ENCODE measurements at regions not wholly inside any gene's neighbourhood (a gene's known extent, or its start where the extent isn't known, plus 50 kb on each side); places are given as distances from the start of the nearest gene placed in this dataset.

GRCh38 chr2:120832296-120833070 lies 96.8 kb downstream of the GLI2 start:
- H4K20me1 ChIP-seq (ENCODE audit: insufficient read depth) = no peaks in the 10 kb centered on the region
- no peak overlapping the region for H3K4me3 ChIP-seq (ENCODE audit: low read length)
- H3K36me3 ChIP-seq (ENCODE audit: insufficient read depth, low read length) = no peaks in the 10 kb centered on the region
- H3K9me3 ChIP-seq (ENCODE audit: low read length) = no peaks in the 10 kb centered on the region
- no peaks in the 10 kb centered on the region for H3K9me2 ChIP-seq (ENCODE audit: insufficient read depth, low read length)
- no peak overlapping the region for H3K27ac ChIP-seq (ENCODE audit: low read length)
- H3K4me2 ChIP-seq (ENCODE audit: low read length) = no peak overlapping the region
- no peaks in the 10 kb centered on the region for H3K27me3 ChIP-seq (ENCODE audit: insufficient read depth, low read depth, low read length)
- TF ChIP-seq RAD21 (conservative IDR thresholded peaks at IDR 0.05) = no peak
- TF ChIP-seq EZH2 (IDR thresholded peaks at IDR 0.05; ENCODE audit: borderline replicate concordance, insufficient read depth, low read length, poor library complexity, severe bottlenecking) = no peak
- no peak for TF ChIP-seq EP300 (conservative IDR thresholded peaks at IDR 0.05; ENCODE audit: poor library complexity, severe bottlenecking)
- H3K79me2 ChIP-seq (replicated peaks; ENCODE audit: insufficient read depth, low read length) = peaks cover 9% of the 10 kb centered on the region
- H3K9ac ChIP-seq (ENCODE audit: low read length) = no peak overlapping the region
- H3F3A ChIP-seq (ENCODE audit: insufficient read depth, low read length, poor library complexity, severe bottlenecking) = no peaks in the 10 kb centered on the region
- H2AFZ ChIP-seq (ENCODE audit: low read depth, low read length) = no peak overlapping the region

- no peak for TF ChIP-seq EZH2 (IDR thresholded peaks at IDR 0.05; ENCODE audit: borderline replicate concordance, insufficient read depth, low read length, poor library complexity, severe bottlenecking)
- no peak for TF ChIP-seq MXI1 (conservative IDR thresholded peaks at IDR 0.05; ENCODE audit: poor library complexity, severe bottlenecking)
- TF ChIP-seq REST (IDR thresholded peaks at IDR 0.05; ENCODE audit: borderline replicate concordance) = no peak
- TF ChIP-seq POLR2AphosphoS5 (IDR thresholded peaks at IDR 0.05) = no peak
- no peak for TF ChIP-seq SMC3 (conservative IDR thresholded peaks at IDR 0.05; ENCODE audit: poor library complexity)
- no peak for TF ChIP-seq TAF1 (IDR thresholded peaks at IDR 0.05; ENCODE audit: low read depth)
- no peaks in the 10 kb centered on the region for H3K9me3 ChIP-seq (ENCODE audit: low read length)
- no peaks in the 10 kb centered on the region for H3F3A ChIP-seq (ENCODE audit: insufficient read depth, low read length, poor library complexity, severe bottlenecking)
- peaks cover 9% of the 10 kb centered on the region for H3K79me2 ChIP-seq (replicated peaks; ENCODE audit: insufficient read depth, low read length)
- no peak overlapping the region for H3K4me3 ChIP-seq (ENCODE audit: low read length)
- no peak overlapping the region for H3K4me2 ChIP-seq (ENCODE audit: low read length)
- no peaks in the 10 kb centered on the region for H3K9me2 ChIP-seq (ENCODE audit: insufficient read depth, low read length)
- no peaks in the 10 kb centered on the region for H4K20me1 ChIP-seq (ENCODE audit: insufficient read depth)
- no peak overlapping the region for H3K27ac ChIP-seq (ENCODE audit: low read length)
- H3K27me3 ChIP-seq (ENCODE audit: insufficient read depth, low read depth, low read length) = no peaks in the 10 kb centered on the region
- H3K9ac ChIP-seq (ENCODE audit: low read length) = no peak overlapping the region
- no peaks in the 10 kb centered on the region for H3K36me3 ChIP-seq (ENCODE audit: insufficient read depth, low read length)
- H2AFZ ChIP-seq (ENCODE audit: low read depth, low read length) = no peak overlapping the region
These were observed 97.5 kb downstream of the GLI2 start for GRCh38 chr2:120833127-120833675.

- H3K79me2 ChIP-seq (replicated peaks; ENCODE audit: insufficient read depth, low read length) = peaks cover 19% of the 10 kb centered on the region
- no peaks in the 10 kb centered on the region for H3K9me2 ChIP-seq (ENCODE audit: insufficient read depth, low read length)
- H3K9ac ChIP-seq (ENCODE audit: low read length) = no peak overlapping the region
- no peaks in the 10 kb centered on the region for H3F3A ChIP-seq (ENCODE audit: insufficient read depth, low read length, poor library complexity, severe bottlenecking)
- H2AFZ ChIP-seq (ENCODE audit: low read depth, low read length) = no peak overlapping the region
- H3K27ac ChIP-seq (ENCODE audit: low read length) = no peak overlapping the region
- no peaks in the 10 kb centered on the region for H3K27me3 ChIP-seq (ENCODE audit: insufficient read depth, low read depth, low read length)
- no peaks in the 10 kb centered on the region for H3K9me3 ChIP-seq (ENCODE audit: low read length)
- no peak overlapping the region for H3K4me3 ChIP-seq (ENCODE audit: low read length)
- H3K36me3 ChIP-seq (ENCODE audit: insufficient read depth, low read length) = no peaks in the 10 kb centered on the region
- H3K4me2 ChIP-seq (ENCODE audit: low read length) = no peak overlapping the region
- TF ChIP-seq CTCF (IDR thresholded peaks at IDR 0.05; ENCODE audit: poor library complexity, severe bottlenecking) (no peak), SMC3 (conservative IDR thresholded peaks at IDR 0.05; ENCODE audit: poor library complexity) (no peak), POLR2AphosphoS5 (IDR thresholded peaks at IDR 0.05) (no peak), EP300 (conservative IDR thresholded peaks at IDR 0.05; ENCODE audit: poor library complexity, severe bottlenecking) (no peak), RAD21 (conservative IDR thresholded peaks at IDR 0.05) (no peak), MXI1 (conservative IDR thresholded peaks at IDR 0.05; ENCODE audit: poor library complexity, severe bottlenecking) (no peak), REST (IDR thresholded peaks at IDR 0.05; ENCODE audit: borderline replicate concordance) (no peak), EZH2 (IDR thresholded peaks at IDR 0.05; ENCODE audit: borderline replicate concordance, insufficient read depth, low read length, poor library complexity, severe bottlenecking) (no peak), TAF1 (IDR thresholded peaks at IDR 0.05; ENCODE audit: low read depth) (no peak)
- H4K20me1 ChIP-seq (ENCODE audit: insufficient read depth) = no peaks in the 10 kb centered on the region
These were observed 98.5 kb downstream of the GLI2 start for GRCh38 chr2:120834206-120834605.

Measured in neural cell (in vitro differentiated cells).